ENCODE measurements at regions not wholly inside any gene's neighbourhood (a gene's known extent, or its start where the extent isn't known, plus 50 kb on each side); places are given as distances from the start of the nearest gene placed in this dataset.
"Not testable (repeated sequence)": the region's sequence is repeated elsewhere in the genome, so short reads cannot be mapped to it uniquely, and the experiment has no call there.

DNA sequence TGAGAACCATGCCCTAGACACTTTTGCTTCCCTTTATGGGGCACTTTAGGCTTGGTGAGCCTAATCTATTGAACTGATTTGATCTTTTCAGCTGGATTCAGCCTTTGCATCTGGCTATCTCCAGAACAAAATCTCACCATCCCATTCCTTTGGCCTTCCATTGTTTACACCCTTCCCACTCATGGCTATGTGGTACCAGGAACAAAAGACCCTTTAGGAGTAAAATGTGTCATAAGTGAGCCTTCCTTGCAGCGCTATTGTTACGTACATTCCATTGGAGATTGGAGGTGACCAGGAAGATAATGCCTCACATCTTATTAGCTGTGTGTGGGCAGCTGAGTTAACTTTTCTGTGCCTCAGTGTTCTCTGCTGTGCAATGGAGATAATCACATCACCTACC lies 188.4 kb downstream of the SATB1 start:
- DNase-seq (ENCODE audit: low read depth): no peak

DNA sequence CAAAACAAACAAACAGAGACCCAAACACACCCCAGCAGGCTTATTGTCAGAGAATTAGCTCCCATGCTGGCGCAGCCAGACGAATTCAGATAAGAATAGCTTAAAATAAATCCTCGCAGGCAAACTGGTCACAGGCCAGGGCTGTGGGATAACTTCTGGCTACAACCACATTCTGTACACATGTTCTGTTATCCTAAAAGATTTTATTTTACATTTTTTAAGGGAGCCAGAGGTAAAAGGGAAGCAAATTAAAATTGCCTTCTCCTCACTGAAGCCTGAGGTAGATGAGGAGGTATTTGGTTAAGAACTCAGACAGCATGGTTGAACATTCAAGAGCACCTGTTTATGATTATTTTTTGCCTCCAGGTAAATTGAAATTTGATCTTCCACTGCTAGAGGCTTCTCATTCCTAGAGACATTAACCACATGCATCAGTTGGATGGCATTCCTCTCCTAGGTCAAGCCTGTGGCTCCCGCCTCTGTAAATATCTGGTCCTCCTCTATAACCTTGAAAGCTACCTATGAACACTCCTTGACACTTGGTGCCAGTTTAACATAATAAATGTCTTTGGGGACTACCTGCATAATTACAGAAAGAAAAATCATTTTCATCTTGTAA lies 190.3 kb downstream of the SATB1 start:
- no peak for DNase-seq (ENCODE audit: low read depth)

DNA sequence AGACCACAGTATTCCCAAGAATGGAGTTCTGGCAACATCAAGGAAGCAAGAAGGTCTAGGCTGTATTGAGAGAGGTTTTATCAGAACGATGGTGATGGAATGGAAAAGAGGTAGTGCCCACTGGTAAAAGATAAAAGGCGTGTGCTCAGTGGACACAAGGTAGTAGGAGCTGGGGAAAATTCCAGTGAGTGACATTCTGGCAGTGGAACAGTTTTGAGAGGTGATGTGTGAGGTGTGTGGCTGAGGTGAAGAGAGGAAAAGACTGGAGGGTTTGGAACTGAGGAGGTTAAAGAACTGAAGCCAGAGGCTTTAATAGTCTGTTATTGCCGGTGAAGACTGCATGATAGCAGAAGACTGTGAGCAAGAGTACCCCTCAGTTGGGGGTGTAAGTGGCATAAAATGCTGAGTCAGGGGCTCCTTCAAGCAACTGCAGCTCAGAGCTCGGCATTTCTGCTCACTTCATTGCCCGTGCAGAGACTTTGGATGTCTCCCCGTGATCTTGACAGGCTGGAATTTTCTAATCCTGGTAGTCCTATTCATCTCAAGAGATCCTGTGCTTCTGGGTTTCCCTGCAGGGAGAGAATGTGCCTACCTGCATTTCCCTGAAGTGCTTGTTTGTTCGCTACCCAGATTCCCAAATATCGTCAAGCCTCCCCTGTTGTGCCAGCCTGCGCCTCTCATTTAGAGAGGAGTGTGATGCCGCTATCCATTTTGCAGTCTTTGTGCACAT lies 191.0 kb downstream of the SATB1 start:
- no peak for DNase-seq (ENCODE audit: low read depth)

DNA sequence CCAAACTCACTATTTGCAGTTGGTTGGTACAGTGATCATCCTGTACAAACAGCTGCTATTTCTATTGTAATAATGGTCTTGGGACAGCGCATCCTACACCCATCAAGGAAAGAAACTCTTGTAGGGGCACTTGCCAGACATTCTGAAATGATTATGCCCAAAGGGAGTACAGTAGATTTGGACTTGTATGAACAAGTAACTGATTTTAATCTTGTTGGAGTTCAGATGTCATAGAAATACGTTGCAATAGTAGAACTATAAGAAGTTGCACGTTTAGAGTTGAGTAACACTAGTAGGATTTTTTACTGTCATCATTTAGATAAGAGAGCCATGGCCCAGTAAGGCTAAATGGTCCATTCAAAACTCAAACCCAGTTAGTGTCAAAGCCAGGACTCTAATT lies 192.8 kb downstream of the SATB1 start:
- DNase-seq (ENCODE audit: low read depth): no peak

DNA sequence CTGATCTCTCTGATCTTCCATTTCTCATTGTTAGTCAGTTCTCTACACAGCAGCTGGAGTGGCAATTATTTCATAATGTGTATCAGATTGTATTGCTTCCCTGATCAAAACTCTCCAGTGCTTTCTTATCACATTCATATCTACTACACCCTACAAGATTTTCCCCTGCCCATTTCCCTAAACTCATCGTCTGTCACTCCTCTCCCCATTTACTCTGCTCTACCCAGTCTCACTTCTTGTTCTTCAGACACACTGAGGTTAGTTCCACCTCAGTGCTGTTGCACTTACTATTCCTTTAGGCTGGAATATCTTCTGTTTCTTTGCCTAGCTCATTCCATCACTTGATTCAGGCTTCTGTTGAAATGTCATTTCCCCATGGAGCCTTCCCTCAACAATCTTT lies 197.1 kb downstream of the SATB1 start:
- no peak for DNase-seq (ENCODE audit: low read depth)

DNA sequence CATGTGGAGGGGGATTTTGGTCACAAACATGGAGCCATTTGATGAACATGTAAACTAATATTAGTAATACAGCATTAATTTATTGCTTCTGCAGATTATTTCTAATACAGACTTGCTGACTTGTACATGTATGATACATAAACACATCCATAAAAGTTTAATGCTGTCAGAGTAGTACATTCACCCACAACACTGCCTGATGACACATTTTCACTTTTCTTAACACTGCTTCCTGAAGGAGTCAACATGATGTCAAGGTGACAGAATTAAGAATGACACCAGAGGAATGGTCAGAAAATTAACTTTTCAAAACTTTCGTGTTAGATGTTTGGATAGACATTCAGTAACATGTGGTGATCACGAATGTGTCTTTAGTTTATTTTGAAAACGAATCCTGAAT lies 199.4 kb downstream of the SATB1 start:
- no peak for DNase-seq (ENCODE audit: low read depth)

DNA sequence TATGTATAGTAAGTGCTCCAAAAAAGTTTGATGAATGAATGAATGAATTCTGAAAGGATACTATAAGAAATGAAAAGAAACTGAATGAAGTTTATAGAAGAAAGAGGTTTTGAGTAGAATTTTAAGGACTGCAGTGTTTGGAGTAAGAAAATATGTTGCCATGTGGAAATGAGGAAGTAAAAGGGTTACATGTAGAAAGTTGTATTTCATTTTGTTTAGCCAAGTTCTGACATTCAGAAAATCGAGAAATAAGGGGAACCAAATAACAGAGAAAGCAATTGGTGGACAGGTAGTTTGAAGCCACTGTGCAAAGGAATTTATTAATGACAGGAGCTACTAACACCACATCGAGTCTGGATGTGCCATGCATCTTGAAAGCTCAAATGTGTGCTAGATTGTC lies 200.7 kb downstream of the SATB1 start:
- DNase-seq (ENCODE audit: low read depth): no peak

DNA sequence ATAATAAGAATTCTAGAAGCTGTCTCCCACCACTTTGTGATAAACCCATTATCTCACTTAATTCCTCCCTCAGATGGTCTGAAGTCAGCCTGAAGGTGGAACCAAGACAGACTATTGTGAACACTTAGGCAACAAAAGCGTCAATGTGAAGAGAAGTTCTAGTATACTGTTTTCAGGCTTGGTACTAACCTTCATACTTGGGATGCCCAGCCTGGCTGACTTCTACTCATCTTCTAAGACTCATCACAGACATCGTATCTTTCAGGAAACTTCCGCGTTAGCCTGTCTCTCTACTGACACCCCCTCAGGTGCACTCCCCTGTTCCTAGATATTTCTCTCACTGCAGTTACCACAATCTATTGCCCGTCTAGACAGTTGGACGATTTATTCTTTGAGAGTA lies 201.2 kb downstream of the SATB1 start:
- DNase-seq (ENCODE audit: low read depth): no peak

DNA sequence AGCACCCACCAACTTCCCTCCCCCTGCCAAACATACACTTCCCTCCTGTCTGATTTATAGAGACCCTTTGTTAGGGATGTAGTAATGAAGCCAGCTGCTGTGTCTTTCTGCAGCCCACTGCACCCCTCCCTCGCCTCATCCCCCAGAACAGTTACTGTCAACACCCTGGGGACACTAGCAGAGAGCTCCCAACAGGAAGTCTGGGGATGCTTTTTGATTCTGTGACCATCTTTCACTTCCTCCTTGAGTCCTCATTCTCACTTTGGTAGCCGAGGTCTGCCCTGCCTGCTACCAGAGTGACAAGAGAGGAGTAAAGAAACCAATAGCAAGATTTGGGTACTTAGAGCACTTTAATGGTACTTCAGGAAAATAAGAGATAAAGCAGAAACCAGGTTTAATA lies 201.6 kb downstream of the SATB1 start:
- no peak for DNase-seq (ENCODE audit: low read depth)

DNA sequence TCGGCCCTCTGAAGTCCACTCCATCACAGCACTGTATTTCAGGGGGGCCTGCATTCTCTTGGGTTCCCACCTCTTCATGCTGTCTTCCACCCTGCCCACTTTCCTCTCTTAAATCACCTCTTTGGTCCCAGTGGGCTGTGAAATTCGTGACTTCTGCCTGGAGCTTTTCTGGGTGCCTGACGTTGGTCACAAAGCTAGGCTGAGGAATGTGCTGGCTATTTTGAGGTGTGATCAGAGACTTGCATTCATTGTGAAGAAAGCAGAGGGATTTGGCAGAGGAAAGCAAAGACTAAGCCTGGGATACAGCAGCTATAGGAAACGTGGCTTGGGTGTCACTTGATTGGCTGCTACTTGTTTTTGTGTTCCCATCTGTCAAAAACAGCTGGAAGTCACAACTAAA lies 202.5 kb downstream of the SATB1 start:
- DNase-seq (ENCODE audit: low read depth): no peak

DNA sequence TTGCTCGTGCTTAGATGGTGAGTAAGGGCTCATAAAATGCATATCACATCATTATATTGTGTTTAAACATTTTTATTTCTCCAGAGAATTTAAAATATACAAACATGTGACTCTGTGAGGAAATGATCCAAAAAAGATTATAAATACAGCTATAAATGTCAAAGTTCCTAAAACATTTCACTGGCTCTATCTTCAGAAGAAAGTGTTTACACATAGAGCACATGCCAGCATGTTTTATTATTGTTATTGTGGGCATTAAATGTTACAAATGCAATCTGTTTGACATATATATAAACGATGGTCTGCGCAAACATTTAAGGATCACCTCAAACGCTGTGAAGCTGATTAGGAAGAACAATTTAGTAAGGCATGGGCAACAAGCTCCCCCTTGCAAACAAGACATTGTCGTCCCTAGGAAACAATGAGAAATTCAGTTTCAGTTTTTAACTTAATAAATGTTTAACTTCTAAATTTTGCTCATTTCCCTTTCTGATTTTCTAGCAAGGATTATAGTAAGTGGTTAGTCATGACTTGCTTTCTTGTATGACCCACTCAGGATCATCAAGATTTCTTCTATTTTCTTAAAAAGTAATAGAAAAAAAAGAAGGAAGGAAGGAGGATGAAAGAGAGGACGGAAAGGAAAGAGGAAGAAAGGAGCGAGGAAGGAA lies 207.5 kb downstream of the SATB1 start:
- DNase-seq (ENCODE audit: low read depth): no peak

DNA sequence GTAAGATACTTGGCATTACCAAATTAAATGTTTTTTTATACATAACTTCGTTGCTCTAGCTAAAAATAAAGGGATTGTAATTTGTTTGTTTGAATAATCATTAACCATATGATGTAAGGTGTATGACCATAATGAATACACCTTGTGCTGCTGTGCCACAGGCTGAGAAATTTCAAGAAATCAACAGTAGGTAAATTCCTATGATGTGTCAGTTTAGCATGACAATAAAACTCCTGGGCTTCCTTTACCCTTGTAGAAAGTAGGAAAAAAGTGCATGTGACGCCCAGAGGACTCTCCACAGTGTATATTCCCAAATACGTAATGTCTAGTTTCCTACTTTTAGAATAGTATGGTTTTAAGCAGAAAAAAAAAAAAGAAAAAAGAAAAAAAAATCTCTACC lies 208.1 kb downstream of the SATB1 start:
- DNase-seq (ENCODE audit: low read depth): no peak

DNA sequence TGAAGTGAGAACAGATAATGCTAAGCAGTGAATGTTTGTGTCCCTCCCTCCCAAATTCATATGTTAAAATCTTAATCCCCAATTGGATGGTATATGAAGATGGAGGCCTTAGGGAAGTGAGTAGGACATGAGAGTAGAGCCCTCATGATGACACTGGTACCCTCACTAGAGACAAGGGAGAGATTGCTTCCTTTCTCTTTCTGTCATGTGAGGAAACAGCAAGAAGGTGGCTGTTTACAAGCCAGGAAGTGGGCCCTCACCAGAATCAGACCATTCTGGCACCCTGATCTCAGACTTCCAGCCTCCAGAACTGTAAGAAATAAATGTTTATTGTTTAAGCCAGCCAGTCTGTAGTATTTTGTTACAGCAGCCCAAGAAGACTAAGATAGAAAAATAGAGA lies 209.5 kb downstream of the SATB1 start:
- DNase-seq (ENCODE audit: low read depth): no peak

DNA sequence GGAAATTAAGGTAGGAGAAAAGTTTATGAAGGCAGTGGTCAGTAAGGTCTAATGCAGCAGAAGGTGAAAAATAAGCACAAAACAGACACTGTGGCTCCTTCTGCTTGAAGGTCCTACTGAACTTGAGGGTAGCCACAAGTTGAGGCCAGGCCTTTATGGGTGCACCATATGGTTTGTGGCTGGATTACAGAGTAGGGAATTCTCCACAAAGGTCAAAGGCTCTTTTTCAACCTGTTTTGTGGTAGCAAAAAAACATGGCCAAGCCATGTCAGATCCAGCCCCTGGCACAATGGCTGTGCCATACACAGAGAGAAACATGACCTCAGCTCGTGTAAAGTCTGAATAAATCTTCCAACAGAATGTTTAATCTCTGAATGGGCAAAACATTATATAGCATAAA lies 214.0 kb downstream of the SATB1 start:
- no peak for DNase-seq (ENCODE audit: low read depth)

DNA sequence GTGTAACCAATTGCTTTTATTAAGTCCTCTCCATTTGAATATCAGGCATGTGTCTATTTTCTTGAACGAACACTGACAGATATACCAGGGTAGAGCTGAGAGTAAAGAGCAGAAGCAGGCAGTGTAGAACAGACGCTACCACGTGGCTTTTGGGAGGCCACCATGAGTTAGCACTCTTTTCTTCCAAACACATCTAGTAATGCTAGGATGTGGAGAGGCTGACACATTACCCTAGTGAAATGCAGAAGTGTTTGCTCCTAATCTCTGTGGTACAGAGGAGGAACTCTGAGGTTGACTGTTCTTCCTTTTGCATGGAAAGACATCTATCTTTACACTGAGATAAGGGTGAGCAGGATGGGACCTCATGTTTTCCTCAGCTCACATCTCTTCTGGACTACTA lies 216.3 kb downstream of the SATB1 start:
- DNase-seq (ENCODE audit: low read depth): no peak

DNA sequence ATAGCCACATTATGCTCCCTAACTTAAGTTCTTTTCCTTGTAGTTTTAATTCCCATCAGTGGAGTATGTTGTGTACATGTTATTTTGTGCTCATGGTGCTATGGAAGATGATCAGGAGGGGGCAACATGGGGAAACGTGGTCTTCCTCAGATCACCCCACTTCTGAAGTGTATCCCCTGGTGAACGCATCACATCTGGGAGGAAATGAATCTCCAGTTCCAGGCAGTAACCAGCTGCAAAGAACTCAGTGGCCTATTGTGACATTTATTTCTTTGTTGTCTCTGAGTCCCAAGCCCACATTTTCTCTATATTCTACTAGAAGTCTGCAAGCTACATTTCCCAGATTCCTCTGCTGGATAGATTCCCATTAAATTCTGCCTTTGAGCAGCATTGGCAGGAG lies 217.0 kb downstream of the SATB1 start:
- no peak for DNase-seq (ENCODE audit: low read depth)

DNA sequence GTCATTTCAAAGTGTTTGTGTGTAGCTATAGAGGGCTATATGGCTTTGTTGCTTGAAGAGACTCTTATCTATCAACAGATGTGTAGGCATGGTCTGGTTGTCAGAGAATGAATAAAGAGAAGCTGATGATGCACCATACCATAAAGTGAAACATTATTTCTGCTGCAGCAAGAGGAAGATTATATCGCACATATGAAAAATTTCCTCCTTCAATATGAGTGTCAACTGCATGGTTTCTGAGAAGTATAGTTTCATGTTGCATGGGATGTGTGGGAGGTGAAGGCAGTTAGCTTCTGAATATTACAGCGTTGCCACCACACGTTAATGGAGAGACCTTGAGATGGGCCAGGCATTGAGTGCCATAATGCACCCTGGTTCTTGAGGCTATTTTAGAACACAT lies 217.9 kb downstream of the SATB1 start:
- no peak for DNase-seq (ENCODE audit: low read depth)

DNA sequence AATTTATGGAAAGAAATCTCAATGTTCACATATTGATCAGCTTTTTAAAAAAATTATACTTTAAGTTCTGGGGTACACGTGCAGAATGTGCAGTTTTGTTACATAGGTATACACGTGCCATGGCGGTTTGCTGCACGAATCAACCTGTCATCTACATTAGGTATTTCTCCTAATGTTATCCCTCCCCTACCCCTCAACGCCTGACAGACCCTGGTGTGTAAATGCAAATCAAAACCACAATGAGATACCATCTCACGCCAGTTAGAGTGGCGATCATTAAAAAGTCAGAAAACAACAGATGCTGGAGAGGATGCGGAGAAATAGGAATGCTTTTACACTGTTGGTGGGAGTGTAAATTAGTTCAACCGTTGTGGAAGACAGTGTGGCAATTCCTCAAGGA lies 219.4 kb downstream of the SATB1 start:
- not testable (repeated sequence) for DNase-seq (ENCODE audit: low read depth)

DNA sequence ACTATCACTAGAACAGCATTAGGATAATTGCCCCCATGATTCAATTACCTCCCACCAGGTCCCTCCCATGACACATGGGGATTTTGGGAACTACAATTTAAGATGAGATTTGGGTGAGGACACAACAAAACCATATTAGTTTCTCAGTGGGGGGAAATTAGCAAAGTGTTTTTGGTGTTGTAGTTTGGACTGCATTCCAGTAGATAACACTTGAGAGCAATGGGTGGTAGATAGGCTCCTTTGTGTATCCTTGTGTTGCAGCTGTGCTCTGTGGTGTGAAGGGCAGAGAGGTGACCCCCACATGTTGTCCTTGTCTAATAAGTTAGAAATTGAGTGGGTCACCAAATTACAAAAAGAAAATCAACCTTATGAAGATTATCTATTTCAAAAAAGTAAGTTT lies 223.8 kb downstream of the SATB1 start:
- DNase-seq (ENCODE audit: low read depth): no peak

DNA sequence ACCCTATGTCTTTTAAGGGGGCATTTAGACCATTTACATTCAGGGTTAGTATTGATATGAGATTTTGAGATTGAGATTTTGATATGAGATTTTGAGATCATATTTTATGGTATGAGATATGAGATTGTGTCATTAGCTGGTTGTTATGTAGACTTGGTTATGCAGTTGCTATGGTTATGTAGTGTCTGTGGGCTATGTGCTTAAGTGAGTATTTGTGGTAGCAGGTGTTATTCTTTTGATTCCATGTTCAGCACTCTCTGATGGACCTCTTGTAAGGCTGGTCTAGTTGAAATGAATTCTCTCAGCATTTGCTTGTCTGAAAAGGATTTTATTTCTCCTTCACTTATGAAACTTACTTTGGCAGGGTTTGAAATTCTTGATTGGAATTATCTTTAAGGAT lies 225.4 kb downstream of the SATB1 start:
- DNase-seq (ENCODE audit: low read depth): no peak

DNA sequence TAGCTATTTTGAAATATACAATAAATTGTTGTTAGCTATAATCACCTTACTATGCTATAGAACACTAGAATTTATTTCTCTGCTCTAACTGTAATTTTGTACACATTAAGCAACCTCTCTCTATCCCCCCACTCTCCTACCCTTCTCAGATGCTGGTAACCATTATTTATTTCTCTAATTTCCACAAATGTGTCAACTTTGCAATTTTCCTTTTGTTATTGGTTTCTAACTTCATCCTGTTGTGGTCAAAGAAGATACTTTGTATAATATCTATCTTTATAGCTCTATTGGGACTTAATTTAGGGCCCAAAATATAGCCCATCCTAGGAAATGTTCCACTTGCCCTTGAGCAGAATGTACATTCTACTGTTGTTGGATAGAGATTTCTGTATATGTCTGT lies 229.3 kb downstream of the SATB1 start:
- DNase-seq (ENCODE audit: low read depth): no peak

DNA sequence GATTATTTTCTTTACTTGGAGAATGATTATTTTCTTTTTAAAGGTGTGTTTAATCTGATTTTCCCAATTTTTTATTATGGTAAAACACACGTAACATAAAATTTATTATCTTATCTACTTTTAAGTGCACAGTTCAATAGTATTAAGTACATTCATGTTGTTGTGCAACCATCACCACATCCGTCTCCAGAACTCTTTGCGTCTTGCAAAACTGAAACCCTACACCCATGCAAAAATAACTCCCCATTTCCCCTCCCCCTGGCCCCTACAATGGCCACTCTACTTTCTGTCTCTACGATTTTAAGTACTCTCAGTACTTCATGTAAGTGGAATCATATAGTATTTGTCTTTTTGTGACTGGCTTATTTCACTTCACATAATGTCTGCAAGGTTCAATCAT lies 230.7 kb downstream of the SATB1 start:
- DNase-seq (ENCODE audit: low read depth): no peak

DNA sequence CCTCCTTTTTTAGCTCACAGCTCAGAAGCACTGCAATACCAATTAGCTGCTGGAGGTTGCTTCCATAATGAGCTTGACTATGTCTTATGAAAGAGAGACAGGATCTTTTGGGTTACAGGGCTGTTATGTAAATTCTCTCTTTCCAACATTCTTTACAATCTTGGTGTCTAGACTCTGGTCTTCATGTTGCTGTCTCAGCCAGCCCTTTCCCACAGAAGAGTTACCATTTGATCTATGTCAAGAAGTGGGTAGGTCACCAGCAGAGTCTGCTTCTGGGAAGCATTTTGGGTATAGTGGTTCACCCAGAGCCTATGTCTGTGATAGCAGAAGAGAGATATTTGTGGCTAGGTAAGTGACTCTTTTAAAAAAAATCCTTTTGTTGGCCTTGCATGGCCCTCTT lies 234.5 kb downstream of the SATB1 start:
- no peak for DNase-seq (ENCODE audit: low read depth)

Data from activated gamma-delta T cell treated with anti-CD3 and anti-CD28 coated beads, Interleukin-2, amount 50 U/mL, for 16 hours (primary cell).